ENCODE measurements at regions not wholly inside any gene's neighbourhood (a gene's known extent, or its start where the extent isn't known, plus 50 kb on each side); places are given as distances from the start of the nearest gene placed in this dataset.

GRCh38 chrX:121903961-121904360, 856.6 kb downstream of the GLUD2 start:
- no peak for DNase-seq
- Histone ChIP-seq H3K4me3 (no peak overlapping the region), H3K4me1 (no peaks in the 10 kb centered on the region), H3K9me3 (replicated peaks) (no peaks in the 10 kb centered on the region), H3K27ac (no peak overlapping the region), H3K27me3 (no peaks in the 10 kb centered on the region), H3K36me3 (no peaks in the 10 kb centered on the region)

GRCh38 chrX:121921258-121921657, 873.8 kb downstream of the GLUD2 start:
- H3K9me3 ChIP-seq (replicated peaks) = no peaks in the 10 kb centered on the region
- H3K4me3 ChIP-seq = no peak overlapping the region
- no peaks in the 10 kb centered on the region for H3K36me3 ChIP-seq
- DNase-seq = no peak
- H3K4me1 ChIP-seq = no peaks in the 10 kb centered on the region
- H3K27ac ChIP-seq = no peak overlapping the region
- H3K27me3 ChIP-seq = no peaks in the 10 kb centered on the region

GRCh38 chrX:121931567-121931966, 884.2 kb downstream of the GLUD2 start:
- Histone ChIP-seq H3K4me3 (no peak overlapping the region), H3K4me1 (no peaks in the 10 kb centered on the region), H3K27ac (no peak overlapping the region), H3K27me3 (no peaks in the 10 kb centered on the region), H3K36me3 (no peaks in the 10 kb centered on the region), H3K9me3 (replicated peaks) (no peaks in the 10 kb centered on the region)
- no peak for DNase-seq

- Histone ChIP-seq H3K27me3 (no peaks in the 10 kb centered on the region), H3K36me3 (no peaks in the 10 kb centered on the region), H3K9me3 (replicated peaks) (no peaks in the 10 kb centered on the region), H3K27ac (no peak overlapping the region), H3K4me1 (no peaks in the 10 kb centered on the region), H3K4me3 (no peak overlapping the region)
- DNase-seq = no peak
Observed at GRCh38 chrX:121932688-121933087, 885.3 kb downstream of the GLUD2 start.

GRCh38 chrX:121949041-121949760, 901.8 kb downstream of the GLUD2 start:
- H3K27me3 ChIP-seq = no peaks in the 10 kb centered on the region

GRCh38 chrX:121958886-121959285, 911.5 kb downstream of the GLUD2 start:
- H3K9me3 ChIP-seq (replicated peaks) = no peaks in the 10 kb centered on the region; the same call in 1 of the 2 replicates
- no peaks in the 10 kb centered on the region for H3K27me3 ChIP-seq
- no peaks in the 10 kb centered on the region for H3K36me3 ChIP-seq
- no peak overlapping the region for H3K4me3 ChIP-seq
- no peak overlapping the region for H3K27ac ChIP-seq
- H3K4me1 ChIP-seq = no peaks in the 10 kb centered on the region
- DNase-seq = no peak

More at GRCh38 chrX:121949041-121949760, 901.8 kb downstream of the GLUD2 start:
- Histone ChIP-seq H3K36me3 (no peaks in the 10 kb centered on the region), H3K27ac (no peak overlapping the region), H3K9me3 (replicated peaks) (no peaks in the 10 kb centered on the region), H3K4me3 (no peak overlapping the region), H3K4me1 (no peaks in the 10 kb centered on the region)
- DNase-seq = no peak

GRCh38 chrX:121975671-121976070, 928.3 kb downstream of the GLUD2 start:
- no peaks in the 10 kb centered on the region for H3K27me3 ChIP-seq
- no peaks in the 10 kb centered on the region for H3K36me3 ChIP-seq
- DNase-seq = no peak
- H3K9me3 ChIP-seq (replicated peaks) = no peaks in the 10 kb centered on the region
- H3K4me1 ChIP-seq = no peaks in the 10 kb centered on the region
- H3K27ac ChIP-seq = no peak overlapping the region
- no peak overlapping the region for H3K4me3 ChIP-seq

- H3K27me3 ChIP-seq = no peaks in the 10 kb centered on the region
- no peak overlapping the region for H3K4me3 ChIP-seq
- H3K4me1 ChIP-seq = no peaks in the 10 kb centered on the region
- H3K9me3 ChIP-seq (replicated peaks) = no peaks in the 10 kb centered on the region
- DNase-seq = no peak
- H3K27ac ChIP-seq = no peak overlapping the region
- H3K36me3 ChIP-seq = no peaks in the 10 kb centered on the region
Observed at GRCh38 chrX:121987163-121987562, 939.8 kb downstream of the GLUD2 start.

GRCh38 chrX:121987835-121988234, 940.4 kb downstream of the GLUD2 start:
- Histone ChIP-seq H3K36me3 (no peaks in the 10 kb centered on the region), H3K27me3 (no peaks in the 10 kb centered on the region), H3K4me3 (no peak overlapping the region), H3K4me1 (no peaks in the 10 kb centered on the region), H3K27ac (no peak overlapping the region), H3K9me3 (replicated peaks) (no peaks in the 10 kb centered on the region)
- no peak for DNase-seq

- Histone ChIP-seq H3K9me3 (replicated peaks) (no peaks in the 10 kb centered on the region; the same call in 1 of the 2 replicates), H3K27ac (no peak overlapping the region), H3K4me3 (no peak overlapping the region), H3K27me3 (no peaks in the 10 kb centered on the region), H3K4me1 (no peaks in the 10 kb centered on the region), H3K36me3 (no peaks in the 10 kb centered on the region)
- DNase-seq = peak in 1 of 2 experiments; percentile 5
Observed at GRCh38 chrX:122004127-122004526, 956.7 kb downstream of the GLUD2 start.

- Histone ChIP-seq H3K9me3 (replicated peaks) (no peaks in the 10 kb centered on the region), H3K4me3 (no peak overlapping the region), H3K36me3 (no peaks in the 10 kb centered on the region), H3K27me3 (no peaks in the 10 kb centered on the region), H3K4me1 (no peaks in the 10 kb centered on the region), H3K27ac (no peak overlapping the region)
- DNase-seq = no peak
Observed at GRCh38 chrX:122026665-122027064, 979.3 kb downstream of the GLUD2 start.

GRCh38 chrX:122046226-122046625, 998.8 kb downstream of the GLUD2 start:
- H3K27me3 ChIP-seq = no peaks in the 10 kb centered on the region
- no peak for DNase-seq
- H3K4me1 ChIP-seq = no peaks in the 10 kb centered on the region
- H3K36me3 ChIP-seq = no peaks in the 10 kb centered on the region
- no peaks in the 10 kb centered on the region for H3K9me3 ChIP-seq (replicated peaks)
- no peak overlapping the region for H3K4me3 ChIP-seq
- no peak overlapping the region for H3K27ac ChIP-seq

- DNase-seq = no peak
- H3K36me3 ChIP-seq = no peaks in the 10 kb centered on the region
- no peaks in the 10 kb centered on the region for H3K9me3 ChIP-seq (replicated peaks)
- H3K4me3 ChIP-seq = no peak overlapping the region
- H3K27ac ChIP-seq = no peak overlapping the region
- H3K4me1 ChIP-seq = no peaks in the 10 kb centered on the region
- H3K27me3 ChIP-seq = no peaks in the 10 kb centered on the region
Observed at GRCh38 chrX:122046815-122047214, 999.4 kb downstream of the GLUD2 start.

GRCh38 chrX:122047261-122047660, 999.9 kb downstream of the GLUD2 start:
- Histone ChIP-seq H3K9me3 (replicated peaks) (no peaks in the 10 kb centered on the region), H3K27me3 (no peaks in the 10 kb centered on the region), H3K4me1 (no peaks in the 10 kb centered on the region), H3K36me3 (no peaks in the 10 kb centered on the region), H3K27ac (no peak overlapping the region), H3K4me3 (no peak overlapping the region)
- DNase-seq = no peak

- no peaks in the 10 kb centered on the region for H3K4me1 ChIP-seq
- no peaks in the 10 kb centered on the region for H3K27me3 ChIP-seq
- DNase-seq = no peak
- no peaks in the 10 kb centered on the region for H3K9me3 ChIP-seq (replicated peaks)
- no peak overlapping the region for H3K27ac ChIP-seq
- no peaks in the 10 kb centered on the region for H3K36me3 ChIP-seq
- no peak overlapping the region for H3K4me3 ChIP-seq
Observed at GRCh38 chrX:122055460-122055859, 1008.0 kb downstream of the GLUD2 start.
